ENCODE measurements at regions not wholly inside any gene's neighbourhood (a gene's known extent, or its start where the extent isn't known, plus 50 kb on each side); places are given as distances from the start of the nearest gene placed in this dataset.

DNA sequence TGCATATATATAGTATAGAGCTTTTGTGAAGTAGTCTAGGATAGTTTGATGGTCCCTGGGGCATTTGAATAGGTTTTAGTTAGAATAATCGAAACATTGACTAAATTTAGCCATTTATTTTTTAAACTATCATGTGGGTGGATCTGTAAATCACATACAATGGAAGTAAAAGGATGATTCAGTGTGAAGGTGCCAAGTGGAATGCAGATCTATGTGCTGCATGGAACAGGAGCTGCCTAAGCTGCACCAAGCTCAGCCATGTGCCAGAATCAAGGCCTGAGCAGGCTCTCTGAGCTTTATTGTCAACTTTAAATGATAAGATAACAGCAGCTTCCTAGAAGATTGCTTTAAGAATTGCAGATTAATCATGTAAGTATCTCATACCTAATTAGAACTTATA, 1996.2 kb upstream of the PIK3C3 start:
- H3K27me3 ChIP-seq (ENCODE audit: insufficient read depth, low read length): no peaks in the 10 kb centered on the region
- H3K9me3 ChIP-seq (ENCODE audit: low read length): no peaks in the 10 kb centered on the region
- no peaks in the 10 kb centered on the region for H3K79me2 ChIP-seq (ENCODE audit: insufficient read depth, low read length)
- H3K4me1 ChIP-seq (ENCODE audit: insufficient read depth, low read length, severe bottlenecking): no peaks in the 10 kb centered on the region
- H3K36me3 ChIP-seq (ENCODE audit: insufficient read depth, low read length): no peaks in the 10 kb centered on the region
- no peak overlapping the region for H3K27ac ChIP-seq (ENCODE audit: low read depth, low read length, poor library complexity, severe bottlenecking)
- TF ChIP-seq CTCF (IDR thresholded peaks at IDR 0.05; ENCODE audit: low read length) (no peak), EZH2 (IDR thresholded peaks at IDR 0.05; ENCODE audit: borderline replicate concordance, low read length) (no peak)
- no peak overlapping the region for H3K9ac ChIP-seq (ENCODE audit: low read length)
- no peak overlapping the region for H3K4me3 ChIP-seq (ENCODE audit: low read depth, low read length, poor library complexity, severe bottlenecking)
- no peaks in the 10 kb centered on the region for H3K9me2 ChIP-seq (ENCODE audit: low read depth, low read length)
- no peak overlapping the region for H3K4me2 ChIP-seq (ENCODE audit: low read length)
- no peaks in the 10 kb centered on the region for H4K20me1 ChIP-seq (ENCODE audit: insufficient read depth, low read length)
- H3F3A ChIP-seq (ENCODE audit: insufficient read depth, low read length): no peaks in the 10 kb centered on the region
- H2AFZ ChIP-seq (ENCODE audit: low read length): no peak overlapping the region

GRCh38 chr18:39952816-39953215, 2002.2 kb upstream of the PIK3C3 start:
- H3K9me3 ChIP-seq (ENCODE audit: low read length): no peaks in the 10 kb centered on the region
- H3K9me2 ChIP-seq (ENCODE audit: low read depth, low read length): no peaks in the 10 kb centered on the region
- no peaks in the 10 kb centered on the region for H3F3A ChIP-seq (ENCODE audit: insufficient read depth, low read length)
- H3K4me1 ChIP-seq (ENCODE audit: insufficient read depth, low read length, severe bottlenecking): no peaks in the 10 kb centered on the region
- H3K9ac ChIP-seq (ENCODE audit: low read length): no peak overlapping the region
- TF ChIP-seq EZH2 (IDR thresholded peaks at IDR 0.05; ENCODE audit: borderline replicate concordance, low read length): no peak
- no peak for TF ChIP-seq CTCF (IDR thresholded peaks at IDR 0.05; ENCODE audit: low read length)
- no peak overlapping the region for H3K4me3 ChIP-seq (ENCODE audit: low read depth, low read length, poor library complexity, severe bottlenecking)
- H3K79me2 ChIP-seq (ENCODE audit: insufficient read depth, low read length): no peaks in the 10 kb centered on the region
- no peak overlapping the region for H2AFZ ChIP-seq (ENCODE audit: low read length)
- no peak overlapping the region for H3K27ac ChIP-seq (ENCODE audit: low read depth, low read length, poor library complexity, severe bottlenecking)
- no peak overlapping the region for H3K4me2 ChIP-seq (ENCODE audit: low read length)
- no peaks in the 10 kb centered on the region for H3K27me3 ChIP-seq (ENCODE audit: insufficient read depth, low read length)
- H4K20me1 ChIP-seq (ENCODE audit: insufficient read depth, low read length): no peaks in the 10 kb centered on the region
- H3K36me3 ChIP-seq (ENCODE audit: insufficient read depth, low read length): no peaks in the 10 kb centered on the region

DNA sequence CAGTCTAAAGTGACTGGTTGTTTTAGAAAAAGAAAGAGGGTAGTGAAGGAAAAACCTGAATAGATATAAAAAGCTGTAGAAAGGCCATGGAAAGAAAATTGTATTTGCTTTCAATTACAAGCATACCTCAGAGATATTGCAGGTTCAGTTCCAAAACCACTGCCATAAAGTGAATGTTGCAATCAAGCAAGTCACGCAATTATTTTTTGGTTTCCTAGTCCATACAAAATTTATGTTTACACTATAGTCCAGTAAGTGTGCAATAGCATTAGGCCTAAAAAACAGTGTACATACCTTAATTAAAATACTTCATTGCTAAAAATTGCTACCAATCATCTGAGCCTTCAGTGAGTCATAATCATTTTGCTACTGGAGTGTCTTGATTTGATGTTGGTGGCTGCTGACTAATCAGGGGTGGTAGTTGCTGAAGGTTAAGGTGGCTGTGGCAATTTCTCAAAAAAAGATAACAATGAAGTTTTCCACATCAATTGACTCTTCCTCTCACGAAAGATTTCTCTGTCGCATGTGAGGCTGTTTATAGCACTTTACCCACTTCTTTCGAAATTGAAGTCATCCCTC, 2003.8 kb upstream of the PIK3C3 start:
- Histone ChIP-seq H3K9me2 (ENCODE audit: low read depth, low read length) (no peaks in the 10 kb centered on the region), H3K36me3 (ENCODE audit: insufficient read depth, low read length) (no peaks in the 10 kb centered on the region), H3K27me3 (ENCODE audit: insufficient read depth, low read length) (no peaks in the 10 kb centered on the region), H3K4me2 (ENCODE audit: low read length) (no peak overlapping the region), H3K79me2 (ENCODE audit: insufficient read depth, low read length) (no peaks in the 10 kb centered on the region), H4K20me1 (ENCODE audit: insufficient read depth, low read length) (no peaks in the 10 kb centered on the region), H3K9ac (ENCODE audit: low read length) (no peak overlapping the region), H3K9me3 (ENCODE audit: low read length) (no peaks in the 10 kb centered on the region), H3K4me1 (ENCODE audit: insufficient read depth, low read length, severe bottlenecking) (no peaks in the 10 kb centered on the region), H2AFZ (ENCODE audit: low read length) (no peak overlapping the region), H3K27ac (ENCODE audit: low read depth, low read length, poor library complexity, severe bottlenecking) (no peak overlapping the region), H3K4me3 (ENCODE audit: low read depth, low read length, poor library complexity, severe bottlenecking) (no peak overlapping the region), H3F3A (ENCODE audit: insufficient read depth, low read length) (no peaks in the 10 kb centered on the region)
- no peak for TF ChIP-seq CTCF (IDR thresholded peaks at IDR 0.05; ENCODE audit: low read length)
- no peak for TF ChIP-seq EZH2 (IDR thresholded peaks at IDR 0.05; ENCODE audit: borderline replicate concordance, low read length)
